GM23338 (cell line): ENCODE measurements at regions not wholly inside any gene's neighbourhood (a gene's known extent, or its start where the extent isn't known, plus 50 kb on each side); places are given as distances from the start of the nearest gene placed in this dataset.

Source experiments
- ATAC-seq: fragments of 200-7000 bp; cut with Tn5 transposase; 3 replicates; pipeline ENCODE4 v1.9.1; 2020
- DNase-seq: peaks from one replicate; pipeline ENCODE4 v3.0.0-alpha.2; 2015; ENCODE audit warnings: low spot score
- H2AFZ ChIP-seq: fragments of 200-600 bp; sonication (generic); 2 replicates; pipeline ENCODE4 v1.8.0; 2016; ENCODE audit warnings: antibody characterized with exemption, mild to moderate bottlenecking, moderate library complexity
- H3F3A ChIP-seq: fragments of 200-600 bp; sonication (generic); replicated peaks from 2 replicates; pipeline ENCODE4 v1.8.0; 2017; ENCODE audit warnings: antibody characterized with exemption, mixed run types, low read depth
- H3K27ac ChIP-seq: fragments of 200-600 bp; sonication (generic); 2 replicates; pipeline ENCODE4 v1.6.1; 2016; ENCODE audit warnings: low read depth
- H3K27me3 ChIP-seq: fragments of 200-600 bp; sonication (generic); 2 replicates; pipeline ENCODE4 v1.8.0; 2016; ENCODE audit warnings: mild to moderate bottlenecking, mixed run types, moderate library complexity; ENCODE audit not compliant: insufficient read depth
- H3K36me3 ChIP-seq: fragments of 200-600 bp; sonication (generic); 2 replicates; pipeline ENCODE4 v1.8.0; 2016; ENCODE audit warnings: mild to moderate bottlenecking; ENCODE audit not compliant: insufficient read depth
- H3K4me1 ChIP-seq: fragments of 200-600 bp; sonication (generic); 2 replicates; pipeline ENCODE4 v1.8.0; 2016; ENCODE audit warnings: mild to moderate bottlenecking, moderate library complexity; ENCODE audit not compliant: insufficient read depth
- H3K4me2 ChIP-seq: fragments of 200-600 bp; sonication (generic); 2 replicates; pipeline ENCODE4 v1.7.1; 2017; ENCODE audit warnings: mixed run types
- H3K4me3 ChIP-seq: fragments of 200-600 bp; sonication (generic); 2 replicates; pipeline ENCODE4 v1.6.1; 2016; ENCODE audit warnings: mixed run types
- H3K79me2 ChIP-seq: fragments of 200-600 bp; sonication (generic); replicated peaks from 2 replicates; pipeline ENCODE4 v1.8.0; 2017; ENCODE audit warnings: mild to moderate bottlenecking; ENCODE audit not compliant: insufficient read depth
- H3K9me2 ChIP-seq: fragments of 200-600 bp; sonication (generic); 2 replicates; pipeline ENCODE4 v1.8.0; 2017; ENCODE audit not compliant: insufficient read depth
- H4K20me1 ChIP-seq: fragments of 200-600 bp; sonication (generic); replicated peaks from 2 replicates; pipeline ENCODE4 v1.8.0; 2017; ENCODE audit warnings: mild to moderate bottlenecking; ENCODE audit not compliant: insufficient read depth
- H3K27ac Mint-ChIP-seq: 2 replicates; pipeline ENCODE4 v1.8.0; 2020; ENCODE audit warnings: inconsistent platforms, mild to moderate bottlenecking, moderate library complexity, mixed read lengths
- H3K27me3 Mint-ChIP-seq: 3 replicates; pipeline ENCODE4 v1.8.0; 2022; ENCODE audit warnings: low read depth, mild to moderate bottlenecking, moderate library complexity, mixed read lengths, inconsistent platforms; ENCODE audit not compliant: insufficient read depth, poor library complexity
- H3K36me3 Mint-ChIP-seq: 3 replicates; pipeline ENCODE4 v1.8.0; 2021; ENCODE audit warnings: low read depth, mild to moderate bottlenecking, inconsistent platforms, moderate library complexity, mixed read lengths
- H3K4me1 Mint-ChIP-seq: 3 replicates; pipeline ENCODE4 v1.8.0; 2020; ENCODE audit warnings: mild to moderate bottlenecking, inconsistent platforms, mixed read lengths
- H3K4me3 Mint-ChIP-seq: 3 replicates; pipeline ENCODE4 v1.8.0; 2021; ENCODE audit warnings: moderate library complexity, mild to moderate bottlenecking, inconsistent platforms, mixed read lengths
- H3K9me3 Mint-ChIP-seq: 3 replicates; pipeline ENCODE4 v1.8.0; 2020; ENCODE audit warnings: moderate library complexity, mild to moderate bottlenecking, inconsistent platforms, mixed read lengths
- EZH2phosphoT487 ChIP-seq: fragments of 200-600 bp; sonication (generic); IDR thresholded peaks from one replicate; pipeline ENCODE4 v1.8.1; 2018; ENCODE audit warnings: antibody characterized with exemption; ENCODE audit not compliant: unreplicated experiment
- NANOG ChIP-seq: IDR thresholded peaks from 2 replicates; pipeline ENCODE4 v1.6.1; 2016; ENCODE audit warnings: antibody characterized with exemption, borderline replicate concordance
- POLR2AphosphoS5 ChIP-seq: IDR thresholded peaks from 2 replicates; pipeline ENCODE4 v1.6.1; 2016; ENCODE audit warnings: antibody characterized with exemption, low read depth
- STAT1 ChIP-seq: IDR thresholded peaks from one replicate; pipeline ENCODE4 v1.6.1; 2016; ENCODE audit warnings: antibody characterized with exemption; ENCODE audit not compliant: unreplicated experiment
- ZNF114 ChIP-seq: fragments of 250-450 bp; sonication (Bioruptor Pico); IDR thresholded peaks from 2 replicates; pipeline ENCODE4 v1.5.0; 2020; ENCODE audit warnings: mild to moderate bottlenecking, moderate library complexity
- TF ChIP-seq, protein P1 (sequence below), 2 experiments: fragments of 200-600 bp in 1 of 2; sonication (generic) in 1 of 2; conservative IDR thresholded peaks; 2 replicates each; pipeline versions ENCODE4 v1.5.1 to v1.6.1; 2016 to 2017; ENCODE audit warnings: antibody characterized with exemption in 2 of 2, low read depth in 2 of 2, mild to moderate bottlenecking in 2 of 2, moderate library complexity in 1 of 2
- TF ChIP-seq, protein P2 (sequence below): fragments of 250-450 bp; sonication (Bioruptor Pico); IDR thresholded peaks from 2 replicates; pipeline ENCODE4 v1.5.0; 2020; ENCODE audit warnings: mild to moderate bottlenecking, moderate library complexity
- TF ChIP-seq, protein P3 (sequence below): IDR thresholded peaks from one replicate; pipeline ENCODE4 v1.6.1; 2018; ENCODE audit warnings: antibody characterized with exemption; ENCODE audit not compliant: unreplicated experiment

DNA sequence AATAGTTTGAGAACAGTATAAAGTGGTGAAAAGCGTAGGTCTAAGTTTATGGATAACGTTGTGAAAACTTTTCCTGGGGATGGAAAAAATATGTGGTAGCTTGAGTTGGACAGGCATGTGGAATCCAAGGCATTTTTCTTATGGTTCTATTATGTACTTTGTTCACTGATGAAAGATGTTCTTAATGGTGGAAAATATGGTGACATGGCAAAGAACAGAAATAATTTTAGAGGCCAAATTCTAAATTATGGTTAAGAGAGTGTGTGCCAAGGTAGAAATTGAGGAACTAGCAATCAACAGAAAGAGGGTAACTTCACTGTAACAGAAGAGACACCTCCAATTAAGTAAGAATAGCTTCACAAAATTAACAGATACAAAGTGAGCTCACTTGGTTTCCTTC is 427.8 kb downstream of the SLC6A15 start:
- Mint-ChIP-seq H3K27ac (no peak overlapping the region), H3K9me3 (no peaks in the 10 kb centered on the region), H3K27me3 (no peaks in the 10 kb centered on the region), H3K4me3 (no peak overlapping the region), H3K4me1 (no peaks in the 10 kb centered on the region), H3K36me3 (no peaks in the 10 kb centered on the region)
- H3K4me2 ChIP-seq: no peak overlapping the region
- H3K9me2 ChIP-seq: no peaks in the 10 kb centered on the region
- no peaks in the 10 kb centered on the region for H4K20me1 ChIP-seq
- no peaks in the 10 kb centered on the region for H3K36me3 ChIP-seq
- H3K27ac ChIP-seq: no peak overlapping the region
- TF ChIP-seq, protein P1, sequence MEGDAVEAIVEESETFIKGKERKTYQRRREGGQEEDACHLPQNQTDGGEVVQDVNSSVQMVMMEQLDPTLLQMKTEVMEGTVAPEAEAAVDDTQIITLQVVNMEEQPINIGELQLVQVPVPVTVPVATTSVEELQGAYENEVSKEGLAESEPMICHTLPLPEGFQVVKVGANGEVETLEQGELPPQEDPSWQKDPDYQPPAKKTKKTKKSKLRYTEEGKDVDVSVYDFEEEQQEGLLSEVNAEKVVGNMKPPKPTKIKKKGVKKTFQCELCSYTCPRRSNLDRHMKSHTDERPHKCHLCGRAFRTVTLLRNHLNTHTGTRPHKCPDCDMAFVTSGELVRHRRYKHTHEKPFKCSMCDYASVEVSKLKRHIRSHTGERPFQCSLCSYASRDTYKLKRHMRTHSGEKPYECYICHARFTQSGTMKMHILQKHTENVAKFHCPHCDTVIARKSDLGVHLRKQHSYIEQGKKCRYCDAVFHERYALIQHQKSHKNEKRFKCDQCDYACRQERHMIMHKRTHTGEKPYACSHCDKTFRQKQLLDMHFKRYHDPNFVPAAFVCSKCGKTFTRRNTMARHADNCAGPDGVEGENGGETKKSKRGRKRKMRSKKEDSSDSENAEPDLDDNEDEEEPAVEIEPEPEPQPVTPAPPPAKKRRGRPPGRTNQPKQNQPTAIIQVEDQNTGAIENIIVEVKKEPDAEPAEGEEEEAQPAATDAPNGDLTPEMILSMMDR (conservative IDR thresholded peaks at IDR 0.05; ENCODE audit: low read depth in 2 of 2): no peak
- TF ChIP-seq POLR2AphosphoS5 (no peak), ZNF114 (no peak)
- DNase-seq (no peak), ATAC-seq (no peak)
- no peaks in the 10 kb centered on the region for H3K4me1 ChIP-seq
- H3F3A ChIP-seq: no peaks in the 10 kb centered on the region
- no peak overlapping the region for H3K4me3 ChIP-seq
- no peak overlapping the region for H2AFZ ChIP-seq
- H3K79me2 ChIP-seq: no peaks in the 10 kb centered on the region
- no peaks in the 10 kb centered on the region for H3K27me3 ChIP-seq

DNA sequence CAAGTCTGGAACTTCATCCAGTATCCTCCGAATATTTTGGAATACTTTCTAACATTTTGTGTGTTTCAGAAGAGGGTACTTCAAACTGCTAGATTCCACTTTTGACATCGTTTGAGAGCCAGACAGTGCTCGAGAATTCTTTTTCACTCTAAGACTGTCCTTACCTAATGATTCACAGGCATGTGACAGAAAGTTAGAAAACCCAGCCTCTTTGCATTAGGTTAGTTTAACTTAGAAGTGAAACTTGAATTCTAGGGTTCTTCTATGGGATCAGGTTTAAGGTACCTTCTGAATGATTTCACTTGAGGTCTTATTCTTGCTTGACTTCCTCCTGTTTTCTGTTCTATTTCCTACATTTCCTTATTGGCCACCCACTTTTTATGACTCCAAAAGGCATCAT is 431.8 kb downstream of the SLC6A15 start:
- no peak overlapping the region for H3K4me3 Mint-ChIP-seq
- Histone ChIP-seq H3K79me2 (no peaks in the 10 kb centered on the region), H4K20me1 (no peaks in the 10 kb centered on the region), H3K4me1 (no peaks in the 10 kb centered on the region), H3K27ac (no peak overlapping the region), H3K4me3 (no peak overlapping the region), H2AFZ (no peak overlapping the region), H3F3A (no peaks in the 10 kb centered on the region), H3K27me3 (no peaks in the 10 kb centered on the region), H3K36me3 (no peaks in the 10 kb centered on the region), H3K4me2 (no peak overlapping the region), H3K9me2 (no peaks in the 10 kb centered on the region)
- no peaks in the 10 kb centered on the region for H3K36me3 Mint-ChIP-seq
- no peaks in the 10 kb centered on the region for H3K4me1 Mint-ChIP-seq
- no peak overlapping the region for H3K27ac Mint-ChIP-seq
- ATAC-seq (no peak), DNase-seq (no peak)
- no peaks in the 10 kb centered on the region for H3K27me3 Mint-ChIP-seq
- H3K9me3 Mint-ChIP-seq: no peaks in the 10 kb centered on the region
- TF ChIP-seq, protein P2, sequence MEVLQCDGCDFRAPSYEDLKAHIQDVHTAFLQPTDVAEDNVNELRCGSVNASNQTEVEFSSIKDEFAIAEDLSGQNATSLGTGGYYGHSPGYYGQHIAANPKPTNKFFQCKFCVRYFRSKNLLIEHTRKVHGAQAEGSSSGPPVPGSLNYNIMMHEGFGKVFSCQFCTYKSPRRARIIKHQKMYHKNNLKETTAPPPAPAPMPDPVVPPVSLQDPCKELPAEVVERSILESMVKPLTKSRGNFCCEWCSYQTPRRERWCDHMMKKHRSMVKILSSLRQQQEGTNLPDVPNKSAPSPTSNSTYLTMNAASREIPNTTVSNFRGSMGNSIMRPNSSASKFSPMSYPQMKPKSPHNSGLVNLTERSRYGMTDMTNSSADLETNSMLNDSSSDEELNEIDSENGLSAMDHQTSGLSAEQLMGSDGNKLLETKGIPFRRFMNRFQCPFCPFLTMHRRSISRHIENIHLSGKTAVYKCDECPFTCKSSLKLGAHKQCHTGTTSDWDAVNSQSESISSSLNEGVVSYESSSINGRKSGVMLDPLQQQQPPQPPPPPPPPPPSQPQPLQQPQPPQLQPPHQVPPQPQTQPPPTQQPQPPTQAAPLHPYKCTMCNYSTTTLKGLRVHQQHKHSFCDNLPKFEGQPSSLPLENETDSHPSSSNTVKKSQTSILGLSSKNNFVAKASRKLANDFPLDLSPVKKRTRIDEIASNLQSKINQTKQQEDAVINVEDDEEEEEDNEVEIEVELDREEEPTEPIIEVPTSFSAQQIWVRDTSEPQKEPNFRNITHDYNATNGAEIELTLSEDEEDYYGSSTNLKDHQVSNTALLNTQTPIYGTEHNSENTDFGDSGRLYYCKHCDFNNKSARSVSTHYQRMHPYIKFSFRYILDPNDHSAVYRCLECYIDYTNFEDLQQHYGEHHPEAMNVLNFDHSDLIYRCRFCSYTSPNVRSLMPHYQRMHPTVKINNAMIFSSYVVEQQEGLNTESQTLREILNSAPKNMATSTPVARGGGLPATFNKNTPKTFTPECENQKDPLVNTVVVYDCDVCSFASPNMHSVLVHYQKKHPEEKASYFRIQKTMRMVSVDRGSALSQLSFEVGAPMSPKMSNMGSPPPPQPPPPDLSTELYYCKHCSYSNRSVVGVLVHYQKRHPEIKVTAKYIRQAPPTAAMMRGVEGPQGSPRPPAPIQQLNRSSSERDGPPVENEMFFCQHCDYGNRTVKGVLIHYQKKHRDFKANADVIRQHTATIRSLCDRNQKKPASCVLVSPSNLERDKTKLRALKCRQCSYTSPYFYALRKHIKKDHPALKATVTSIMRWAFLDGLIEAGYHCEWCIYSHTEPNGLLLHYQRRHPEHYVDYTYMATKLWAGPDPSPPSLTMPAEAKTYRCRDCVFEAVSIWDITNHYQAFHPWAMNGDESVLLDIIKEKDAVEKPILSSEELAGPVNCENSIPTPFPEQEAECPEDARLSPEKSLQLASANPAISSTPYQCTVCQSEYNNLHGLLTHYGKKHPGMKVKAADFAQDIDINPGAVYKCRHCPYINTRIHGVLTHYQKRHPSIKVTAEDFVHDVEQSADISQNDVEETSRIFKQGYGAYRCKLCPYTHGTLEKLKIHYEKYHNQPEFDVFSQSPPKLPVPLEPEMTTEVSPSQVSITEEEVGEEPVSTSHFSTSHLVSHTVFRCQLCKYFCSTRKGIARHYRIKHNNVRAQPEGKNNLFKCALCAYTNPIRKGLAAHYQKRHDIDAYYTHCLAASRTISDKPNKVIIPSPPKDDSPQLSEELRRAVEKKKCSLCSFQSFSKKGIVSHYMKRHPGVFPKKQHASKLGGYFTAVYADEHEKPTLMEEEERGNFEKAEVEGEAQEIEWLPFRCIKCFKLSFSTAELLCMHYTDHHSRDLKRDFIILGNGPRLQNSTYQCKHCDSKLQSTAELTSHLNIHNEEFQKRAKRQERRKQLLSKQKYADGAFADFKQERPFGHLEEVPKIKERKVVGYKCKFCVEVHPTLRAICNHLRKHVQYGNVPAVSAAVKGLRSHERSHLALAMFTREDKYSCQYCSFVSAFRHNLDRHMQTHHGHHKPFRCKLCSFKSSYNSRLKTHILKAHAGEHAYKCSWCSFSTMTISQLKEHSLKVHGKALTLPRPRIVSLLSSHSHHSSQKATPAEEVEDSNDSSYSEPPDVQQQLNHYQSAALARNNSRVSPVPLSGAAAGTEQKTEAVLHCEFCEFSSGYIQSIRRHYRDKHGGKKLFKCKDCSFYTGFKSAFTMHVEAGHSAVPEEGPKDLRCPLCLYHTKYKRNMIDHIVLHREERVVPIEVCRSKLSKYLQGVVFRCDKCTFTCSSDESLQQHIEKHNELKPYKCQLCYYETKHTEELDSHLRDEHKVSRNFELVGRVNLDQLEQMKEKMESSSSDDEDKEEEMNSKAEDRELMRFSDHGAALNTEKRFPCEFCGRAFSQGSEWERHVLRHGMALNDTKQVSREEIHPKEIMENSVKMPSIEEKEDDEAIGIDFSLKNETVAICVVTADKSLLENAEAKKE (CRISPR knock-in tag): no peak
- TF ChIP-seq EZH2phosphoT487 (no peak), STAT1 (no peak), ZNF114 (no peak), NANOG (no peak)
- TF ChIP-seq, protein P1 (conservative IDR thresholded peaks at IDR 0.05; ENCODE audit: low read depth in 2 of 2): no peak
- TF ChIP-seq, protein P3, sequence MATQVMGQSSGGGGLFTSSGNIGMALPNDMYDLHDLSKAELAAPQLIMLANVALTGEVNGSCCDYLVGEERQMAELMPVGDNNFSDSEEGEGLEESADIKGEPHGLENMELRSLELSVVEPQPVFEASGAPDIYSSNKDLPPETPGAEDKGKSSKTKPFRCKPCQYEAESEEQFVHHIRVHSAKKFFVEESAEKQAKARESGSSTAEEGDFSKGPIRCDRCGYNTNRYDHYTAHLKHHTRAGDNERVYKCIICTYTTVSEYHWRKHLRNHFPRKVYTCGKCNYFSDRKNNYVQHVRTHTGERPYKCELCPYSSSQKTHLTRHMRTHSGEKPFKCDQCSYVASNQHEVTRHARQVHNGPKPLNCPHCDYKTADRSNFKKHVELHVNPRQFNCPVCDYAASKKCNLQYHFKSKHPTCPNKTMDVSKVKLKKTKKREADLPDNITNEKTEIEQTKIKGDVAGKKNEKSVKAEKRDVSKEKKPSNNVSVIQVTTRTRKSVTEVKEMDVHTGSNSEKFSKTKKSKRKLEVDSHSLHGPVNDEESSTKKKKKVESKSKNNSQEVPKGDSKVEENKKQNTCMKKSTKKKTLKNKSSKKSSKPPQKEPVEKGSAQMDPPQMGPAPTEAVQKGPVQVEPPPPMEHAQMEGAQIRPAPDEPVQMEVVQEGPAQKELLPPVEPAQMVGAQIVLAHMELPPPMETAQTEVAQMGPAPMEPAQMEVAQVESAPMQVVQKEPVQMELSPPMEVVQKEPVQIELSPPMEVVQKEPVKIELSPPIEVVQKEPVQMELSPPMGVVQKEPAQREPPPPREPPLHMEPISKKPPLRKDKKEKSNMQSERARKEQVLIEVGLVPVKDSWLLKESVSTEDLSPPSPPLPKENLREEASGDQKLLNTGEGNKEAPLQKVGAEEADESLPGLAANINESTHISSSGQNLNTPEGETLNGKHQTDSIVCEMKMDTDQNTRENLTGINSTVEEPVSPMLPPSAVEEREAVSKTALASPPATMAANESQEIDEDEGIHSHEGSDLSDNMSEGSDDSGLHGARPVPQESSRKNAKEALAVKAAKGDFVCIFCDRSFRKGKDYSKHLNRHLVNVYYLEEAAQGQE: no peak
